ENCODE measurements at regions not wholly inside any gene's neighbourhood (a gene's known extent, or its start where the extent isn't known, plus 50 kb on each side); places are given as distances from the start of the nearest gene placed in this dataset.

- intact Hi-C loops (cut with micrococcal nuclease) (loop anchor here (5.0 kb wide), 1 partner anchor 100 kb away; no protein-coding TSS in a partner anchor), dilution Hi-C loops (cut with MboI; ENCODE audit: extremely low pct_ligation_motif_present, low sequenced_read_pairs) (no loop called here)
- Histone ChIP-seq H3K27ac (ENCODE audit: insufficient read depth, low read depth, low read length) (peak overlapping the region; percentile 62), H4K20me1 (replicated peaks; ENCODE audit: control insufficient read depth, extremely low read depth, insufficient read depth, low read length) (no peaks in the 10 kb centered on the region), H3K4me2 (ENCODE audit: insufficient read depth, low read length) (no peak overlapping the region), H3K4me1 (ENCODE audit: control insufficient read depth, extremely low read depth, insufficient read depth, low read length) (peaks cover 39% of the 10 kb centered on the region), H3K79me2 (ENCODE audit: control insufficient read depth, insufficient read depth, low read length) (no peaks in the 10 kb centered on the region), H3K9me1 (replicated peaks; ENCODE audit: control insufficient read depth, extremely low read depth, insufficient read depth, low read length) (no peaks in the 10 kb centered on the region), H3K9ac (replicated peaks; ENCODE audit: extremely low read depth, insufficient read depth, low read length) (peak overlapping the region; percentile 49), H3K36me3 (ENCODE audit: control insufficient read depth in 2 of 2, extremely low read depth in 1 of 2, insufficient read depth in 2 of 2, low read length in 2 of 2) (no peaks in the 10 kb centered on the region), H3K27me3 (ENCODE audit: control insufficient read depth in 2 of 2, insufficient read depth in 2 of 2, low read length in 2 of 2) (no peaks in the 10 kb centered on the region), H2AFZ (ENCODE audit: low read depth, low read length) (peak overlapping the region; percentile 75), H3K9me3 (replicated peaks; ENCODE audit: control insufficient read depth, insufficient read depth, low read length) (no peaks in the 10 kb centered on the region), H3K4me3 (replicated peaks in 1 of 3; ENCODE audit: insufficient read depth in 1 of 3, low read depth in 1 of 3, low read length in 3 of 3) (no peak overlapping the region)
- TSS peak; percentile 82 for BruUV-seq (replicated peaks)
- CTCF ChIA-PET: interaction anchor here (0.6 to 11.1 kb wide), 8 partner anchors 22 to 174 kb away, joined by 3 to 630 read pairs (median 4); partner anchors contain the start of gene DKK1
- peak; percentile 77 for DNase-seq (ENCODE audit: low read depth, low spot score)
- peak; percentile 38 for FAIRE-seq
- TF ChIP-seq MYC (IDR thresholded peaks at IDR 0.05; ENCODE audit: low read depth, low read length) (no peak), POLR2A (IDR thresholded peaks at IDR 0.05; ENCODE audit: low read depth, low read length) (peak; percentile 46), JUN (IDR thresholded peaks at IDR 0.05; ENCODE audit: borderline replicate concordance, insufficient read depth, insufficient read length, low read depth) (peak; percentile 55), FOS (IDR thresholded peaks at IDR 0.05; ENCODE audit: borderline replicate concordance, insufficient read depth, low read length) (peak; percentile 78), POLR2AphosphoS5 (IDR thresholded peaks at IDR 0.05; ENCODE audit: insufficient read depth, low read depth, low read length) (peak; percentile 59), GATA2 (IDR thresholded peaks at IDR 0.05; ENCODE audit: insufficient read depth, insufficient read length, low read depth, low read length) (peak; percentile 94), EZH2 (IDR thresholded peaks at IDR 0.05; ENCODE audit: borderline replicate concordance, low read depth, low read length, severe bottlenecking) (no peak), MAX (IDR thresholded peaks at IDR 0.05; ENCODE audit: insufficient read depth, insufficient read length) (no peak)
- TF ChIP-seq, protein P1, sequence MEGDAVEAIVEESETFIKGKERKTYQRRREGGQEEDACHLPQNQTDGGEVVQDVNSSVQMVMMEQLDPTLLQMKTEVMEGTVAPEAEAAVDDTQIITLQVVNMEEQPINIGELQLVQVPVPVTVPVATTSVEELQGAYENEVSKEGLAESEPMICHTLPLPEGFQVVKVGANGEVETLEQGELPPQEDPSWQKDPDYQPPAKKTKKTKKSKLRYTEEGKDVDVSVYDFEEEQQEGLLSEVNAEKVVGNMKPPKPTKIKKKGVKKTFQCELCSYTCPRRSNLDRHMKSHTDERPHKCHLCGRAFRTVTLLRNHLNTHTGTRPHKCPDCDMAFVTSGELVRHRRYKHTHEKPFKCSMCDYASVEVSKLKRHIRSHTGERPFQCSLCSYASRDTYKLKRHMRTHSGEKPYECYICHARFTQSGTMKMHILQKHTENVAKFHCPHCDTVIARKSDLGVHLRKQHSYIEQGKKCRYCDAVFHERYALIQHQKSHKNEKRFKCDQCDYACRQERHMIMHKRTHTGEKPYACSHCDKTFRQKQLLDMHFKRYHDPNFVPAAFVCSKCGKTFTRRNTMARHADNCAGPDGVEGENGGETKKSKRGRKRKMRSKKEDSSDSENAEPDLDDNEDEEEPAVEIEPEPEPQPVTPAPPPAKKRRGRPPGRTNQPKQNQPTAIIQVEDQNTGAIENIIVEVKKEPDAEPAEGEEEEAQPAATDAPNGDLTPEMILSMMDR (IDR thresholded peaks at IDR 0.05; ENCODE audit: extremely low read depth in 1 of 2, insufficient read depth in 1 of 2, low read depth in 1 of 2, low read length in 2 of 2): no peak
- POLR2A ChIA-PET: interaction anchor here (1.7 to 4.0 kb wide), 2 partner anchors 168 to 173 kb away, joined by 10 to 21 read pairs; partner anchors contain the start of gene DKK1
Measured at GRCh38 chr10:52486840-52487611, 172.9 kb downstream of the DKK1 start.
